ENCODE measurements at regions not wholly inside any gene's neighbourhood (a gene's known extent, or its start where the extent isn't known, plus 50 kb on each side); places are given as distances from the start of the nearest gene placed in this dataset.
A peak's percentile ranks its signal among the peaks of the same experiment; 100 is the strongest.

GRCh38 chr5:156232251-156232869 is 94.6 kb upstream of the SGCD start:
- DNase-seq = no peak

- DNase-seq = no peak
These were observed 89.6 kb upstream of the SGCD start for GRCh38 chr5:156237361-156237760.

GRCh38 chr5:156239800-156240199 is 87.2 kb upstream of the SGCD start:
- no peak for DNase-seq

- no peak for DNase-seq
These were observed 86.5 kb upstream of the SGCD start for GRCh38 chr5:156240414-156240813.

- DNase-seq = no peak
These were observed 85.7 kb upstream of the SGCD start for GRCh38 chr5:156241266-156241665.

GRCh38 chr5:156245895-156246294 is 81.1 kb upstream of the SGCD start:
- DNase-seq = no peak

GRCh38 chr5:156251076-156251475 is 75.9 kb upstream of the SGCD start:
- DNase-seq = no peak

- no peak for DNase-seq
These were observed 73.8 kb upstream of the SGCD start for GRCh38 chr5:156253130-156253529.

- no peak for DNase-seq
These were observed 72.8 kb upstream of the SGCD start for GRCh38 chr5:156254196-156254595.

GRCh38 chr5:156256642-156257041 is 70.3 kb upstream of the SGCD start:
- DNase-seq = no peak

- no peak for DNase-seq
These were observed 68.0 kb upstream of the SGCD start for GRCh38 chr5:156258934-156259333.

- DNase-seq = no peak
These were observed 67.3 kb upstream of the SGCD start for GRCh38 chr5:156259618-156260017.

- no peak for DNase-seq
These were observed 65.6 kb upstream of the SGCD start for GRCh38 chr5:156261275-156261939.

- DNase-seq = peak in 2 of 58 donors; percentile 1 to 11
These were observed 55.4 kb upstream of the SGCD start for GRCh38 chr5:156271569-156271968.

- no peak for DNase-seq
These were observed 54.8 kb upstream of the SGCD start for GRCh38 chr5:156272139-156272538.

GRCh38 chr5:156273325-156273724 is 53.6 kb upstream of the SGCD start:
- DNase-seq = no peak

- no peak for DNase-seq
These were observed 52.5 kb upstream of the SGCD start for GRCh38 chr5:156274453-156274852.

Data from anterior cingulate cortex (tissue), 58 donors.